OCI-LY1 (cell line): ENCODE measurements at regions not wholly inside any gene's neighbourhood (a gene's known extent, or its start where the extent isn't known, plus 50 kb on each side); places are given as distances from the start of the nearest gene placed in this dataset.

ENCODE experiments used
- CTCF ChIP-seq: fragments of 200-600 bp; sonication (generic), shearing (Covaris generic); IDR thresholded peaks from 2 replicates; pipeline ENCODE4 v1.5.1; 2017; ENCODE audit warnings: mild to moderate bottlenecking, antibody characterized with exemption, low read length, moderate library complexity, mixed read lengths
- EZH2 ChIP-seq: fragments of 200-600 bp; sonication (generic), shearing (Covaris generic); IDR thresholded peaks from 2 replicates; pipeline ENCODE4 v1.8.0; 2017; ENCODE audit warnings: borderline replicate concordance, mixed run types, mild to moderate bottlenecking, antibody characterized with exemption, low read length, moderate library complexity, mixed read lengths

DNA sequence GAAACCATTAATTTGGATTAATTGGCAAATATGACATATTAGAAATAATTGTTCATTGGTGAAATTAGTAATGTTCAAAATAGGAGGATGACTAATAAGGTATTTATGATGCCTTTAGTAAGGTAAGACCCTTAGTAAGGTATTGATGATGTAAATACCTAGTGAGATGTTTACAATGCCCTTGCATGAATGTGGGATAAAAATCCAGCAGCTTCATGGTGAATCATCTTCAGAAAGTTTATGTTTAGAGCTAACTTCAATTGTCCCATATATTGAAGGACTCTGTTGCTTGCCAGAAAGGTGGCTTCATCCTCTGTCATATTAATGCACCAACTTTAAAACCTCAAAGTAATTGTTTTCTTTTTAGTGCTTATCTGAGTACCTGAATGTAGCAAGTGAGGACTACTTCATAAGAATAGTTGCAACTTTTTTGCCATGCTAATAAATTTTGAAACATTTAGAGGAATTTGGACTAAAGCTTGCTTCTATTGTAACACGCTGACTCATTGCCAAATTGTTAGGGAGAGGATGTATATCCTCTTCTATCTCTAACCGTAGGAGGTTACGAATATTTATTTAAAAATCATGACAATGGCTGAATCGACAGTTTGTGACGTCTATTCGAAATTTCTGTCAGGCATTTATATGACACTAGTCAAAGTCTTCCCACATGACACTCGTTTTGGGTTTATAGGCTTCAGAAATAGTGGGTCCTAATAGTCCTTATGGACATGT, 174.1 kb upstream of the HS3ST1 start:
- TF ChIP-seq CTCF (no peak), EZH2 (no peak)
